CD4-positive, alpha-beta T cell treated with Interleukin-10 for 1 hour (primary cell): ENCODE measurements at regions not wholly inside any gene's neighbourhood (a gene's known extent, or its start where the extent isn't known, plus 50 kb on each side); places are given as distances from the start of the nearest gene placed in this dataset.

Experiments
- DNase-seq: peaks from one replicate; pipeline ENCODE4 v3.0.0-alpha.2; 2020

DNA sequence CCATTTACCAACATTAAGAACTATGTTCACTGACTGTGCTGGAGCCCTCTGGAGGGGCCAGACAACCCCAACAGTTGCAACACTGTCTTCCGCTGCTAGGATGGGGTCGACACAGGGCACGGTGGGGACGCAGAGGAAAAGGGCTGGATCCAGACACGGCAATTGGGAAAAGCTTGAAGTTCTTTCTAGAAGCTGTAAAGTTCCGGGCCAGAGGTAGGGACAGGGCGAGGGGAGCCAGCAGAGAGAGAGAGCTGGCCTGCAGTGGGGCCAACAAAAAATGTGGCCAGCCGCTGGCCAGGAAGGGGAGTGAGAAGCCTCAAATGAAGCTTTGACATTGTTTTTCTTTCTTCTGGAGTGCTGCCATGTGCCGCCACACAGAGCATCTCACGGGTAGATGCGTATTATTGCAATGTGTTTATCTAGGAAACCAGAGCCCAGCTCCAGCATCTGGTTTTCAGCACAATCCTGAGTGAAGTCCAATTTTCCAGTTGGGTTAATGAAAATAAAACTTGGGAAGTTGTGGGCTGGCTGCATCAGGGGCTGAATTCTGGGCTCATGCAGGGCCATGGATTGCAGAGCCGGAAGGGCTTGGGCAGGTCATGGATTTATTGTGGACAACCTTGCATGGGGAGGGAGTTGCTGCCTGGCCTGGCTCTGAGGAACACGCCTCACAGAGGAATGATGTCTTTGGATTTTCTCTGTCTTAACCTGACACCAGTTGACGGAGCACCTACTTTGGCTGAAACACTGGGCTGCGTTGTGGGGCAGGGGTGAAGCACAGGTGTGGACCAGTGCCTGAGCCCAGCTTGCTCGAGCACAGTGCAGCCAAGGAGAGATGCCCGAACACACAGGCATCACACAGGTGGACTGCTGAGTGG lies 67.6 kb upstream of the AMPD3 start:
- no peak for DNase-seq

DNA sequence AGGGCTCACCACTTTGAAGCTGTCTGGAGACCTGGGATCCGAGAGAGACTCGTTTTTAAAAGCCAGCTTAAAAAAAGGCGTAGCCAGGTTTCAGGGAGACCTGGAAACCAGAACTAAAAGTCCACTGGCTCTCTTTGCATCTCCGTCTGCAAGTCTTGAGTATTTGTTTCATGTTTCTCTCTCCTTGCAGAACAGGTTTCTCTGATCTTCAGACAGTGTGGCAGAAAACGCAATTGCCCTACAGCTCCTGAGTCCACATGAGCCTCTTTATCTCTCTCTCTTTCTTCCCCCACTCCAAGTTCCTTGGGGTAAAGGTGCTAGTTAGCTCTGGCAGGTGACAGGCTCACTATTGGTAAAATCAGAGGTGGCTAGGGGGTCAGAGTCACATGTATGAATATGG lies 67.0 kb upstream of the AMPD3 start:
- DNase-seq = no peak

GRCh38 chr11:10388574-10388973 lies 66.5 kb upstream of the AMPD3 start:
- no peak for DNase-seq

DNA sequence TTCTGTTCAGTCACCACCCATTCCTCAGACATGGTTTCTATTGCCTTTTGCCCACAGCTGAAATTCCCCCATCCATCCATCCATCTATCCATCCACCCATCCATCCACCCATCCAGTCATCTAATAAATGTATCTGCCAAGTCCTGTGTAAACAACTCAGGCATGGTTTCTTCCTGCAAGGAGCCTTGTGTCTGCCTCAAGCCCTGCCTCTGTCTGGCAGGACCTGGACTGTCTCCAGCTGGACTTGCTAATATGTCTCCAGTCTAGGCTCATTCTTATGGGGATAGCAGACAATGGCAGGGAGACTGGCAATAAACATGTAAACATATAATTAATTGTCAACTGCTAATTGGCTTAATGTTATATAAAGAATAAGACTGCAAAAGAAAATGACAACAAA lies 64.7 kb upstream of the AMPD3 start:
- DNase-seq = no peak

DNA sequence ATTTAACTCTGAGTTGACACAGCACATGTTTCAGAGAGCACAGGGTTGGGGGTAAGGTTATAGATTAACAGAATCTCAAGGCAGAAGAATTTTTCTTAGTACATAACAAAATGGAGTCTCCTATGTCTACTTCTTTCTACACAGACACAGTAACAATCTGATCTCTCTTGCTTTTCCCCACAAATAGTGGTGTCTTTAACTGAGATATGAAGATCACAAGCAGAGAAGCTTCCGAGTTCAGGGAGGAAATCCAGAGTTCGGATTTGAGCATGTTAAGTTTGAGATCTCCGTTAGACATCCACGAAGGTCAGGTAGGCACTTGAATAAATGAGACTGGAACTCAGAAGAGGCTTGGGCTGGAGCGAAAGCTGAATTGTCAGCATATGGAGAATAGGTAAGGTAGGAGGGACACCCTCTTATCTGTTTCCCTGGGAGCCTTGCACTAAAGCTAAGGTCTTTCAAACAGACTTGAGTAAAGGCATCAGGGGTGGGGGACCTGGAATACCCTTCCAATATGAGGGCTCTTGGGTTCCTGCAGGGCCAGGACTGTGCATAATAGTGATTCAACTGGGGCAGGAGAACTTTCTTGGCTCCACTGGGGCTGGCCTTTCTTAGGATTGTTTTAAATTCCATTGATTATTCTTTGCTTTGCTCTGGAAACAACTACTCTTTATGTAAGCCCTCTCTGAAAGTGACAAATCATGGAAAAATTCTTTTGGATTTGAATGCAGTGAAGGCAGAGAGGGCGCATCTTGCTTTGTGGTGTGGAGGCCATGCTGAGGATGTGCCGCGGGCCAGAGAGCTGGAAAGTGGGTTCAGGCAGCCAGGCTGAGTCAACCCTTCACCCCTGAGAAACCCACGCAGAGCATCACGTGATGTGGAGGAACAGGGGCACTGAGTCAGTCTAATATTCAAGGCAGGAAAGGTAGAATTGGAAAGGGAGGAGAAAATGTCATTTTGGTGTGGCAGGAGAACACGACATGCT lies 62.7 kb upstream of the AMPD3 start:
- DNase-seq = no peak

DNA sequence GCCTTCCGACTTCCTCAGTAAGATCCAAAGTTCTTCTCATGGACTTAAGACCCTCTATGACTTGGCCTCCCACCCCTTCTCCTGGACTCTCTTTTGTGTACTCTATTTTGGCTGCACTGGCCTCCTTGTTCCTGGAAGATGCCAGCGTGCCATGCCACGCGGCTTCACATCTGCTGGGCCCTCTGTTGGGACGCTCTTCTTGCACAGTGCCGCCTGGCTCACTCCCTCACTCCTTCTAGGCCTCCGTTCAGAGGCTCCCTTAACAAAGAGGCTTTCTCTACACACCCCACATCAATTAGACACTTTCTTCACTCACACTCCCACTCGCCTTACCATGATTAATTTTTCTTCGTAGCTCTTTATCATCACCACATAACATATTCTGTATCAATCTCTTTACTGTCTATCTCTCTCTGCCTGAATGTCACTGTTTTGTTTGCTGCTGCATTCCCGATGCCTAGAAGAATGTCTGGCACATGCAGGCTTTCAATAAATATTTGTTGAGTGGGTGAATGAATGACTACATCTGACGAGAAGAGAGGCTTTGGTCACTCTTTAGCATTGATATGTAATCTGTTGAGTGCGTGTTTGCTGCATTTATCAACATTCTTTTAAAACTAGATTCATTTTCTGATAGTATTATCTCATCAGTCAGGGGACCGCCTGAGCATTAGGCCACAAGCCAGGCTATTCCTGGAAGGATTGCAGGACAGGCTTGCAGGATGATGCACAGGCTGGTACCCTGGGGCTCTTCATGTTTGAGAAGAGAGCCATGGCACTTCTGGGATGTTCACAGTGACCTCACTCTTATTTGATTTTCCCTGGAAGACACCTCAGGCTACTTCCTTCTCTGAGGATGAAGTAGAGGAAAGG lies 60.6 kb upstream of the AMPD3 start:
- no peak for DNase-seq

DNA sequence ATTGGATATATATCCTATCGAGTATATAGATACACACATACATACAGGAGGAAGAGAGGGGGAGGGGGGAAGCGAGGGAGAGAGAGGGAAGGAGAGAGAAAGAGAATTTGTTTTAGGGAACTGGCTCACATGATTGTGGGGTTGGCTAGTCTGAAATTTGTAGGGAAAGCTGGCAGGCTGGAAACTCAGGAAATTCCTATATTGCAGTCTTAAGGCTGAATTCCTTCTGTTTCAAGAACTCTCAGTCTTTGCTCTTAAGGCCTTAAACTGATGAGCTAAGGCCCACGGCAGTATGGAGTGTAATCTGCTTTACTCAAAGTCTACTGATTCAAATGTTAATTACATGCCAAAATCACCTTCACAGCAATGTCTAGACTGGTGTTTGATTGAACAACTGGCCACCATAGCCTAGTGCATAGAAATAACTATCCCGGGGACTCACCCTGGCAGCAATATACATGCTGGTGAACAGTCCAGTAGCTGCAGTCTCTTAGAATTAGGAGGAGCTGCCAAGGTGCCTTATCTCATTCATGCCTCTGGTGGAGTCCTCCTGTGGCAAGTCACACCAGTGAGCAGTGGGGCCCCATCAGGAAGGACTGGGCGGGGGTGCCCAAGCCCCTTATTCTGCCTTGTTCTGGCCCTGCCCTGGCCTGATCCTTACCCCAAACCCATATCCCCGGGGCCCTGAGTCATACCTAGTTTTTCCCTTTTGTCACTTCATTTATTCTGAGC lies 59.7 kb upstream of the AMPD3 start:
- DNase-seq = no peak

DNA sequence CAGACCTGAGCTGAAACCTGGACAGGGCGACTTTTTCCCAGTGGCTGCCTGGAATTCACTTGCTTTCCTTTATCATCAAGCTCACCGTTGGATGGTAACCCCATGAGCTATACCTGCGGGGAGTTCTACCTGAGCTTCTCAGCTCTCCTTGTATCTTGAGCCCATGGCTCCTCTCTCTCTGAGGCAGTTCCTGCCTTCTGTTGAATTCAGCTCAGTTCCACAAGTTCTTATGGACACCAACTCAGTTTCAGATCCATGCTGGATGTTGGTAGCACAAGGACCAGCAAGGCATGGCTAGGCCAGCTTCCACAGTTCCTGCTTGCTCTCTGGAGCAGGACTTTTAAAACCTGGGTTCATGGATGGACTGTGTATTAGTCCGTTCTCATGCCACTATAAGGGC lies 58.3 kb upstream of the AMPD3 start:
- no peak for DNase-seq

DNA sequence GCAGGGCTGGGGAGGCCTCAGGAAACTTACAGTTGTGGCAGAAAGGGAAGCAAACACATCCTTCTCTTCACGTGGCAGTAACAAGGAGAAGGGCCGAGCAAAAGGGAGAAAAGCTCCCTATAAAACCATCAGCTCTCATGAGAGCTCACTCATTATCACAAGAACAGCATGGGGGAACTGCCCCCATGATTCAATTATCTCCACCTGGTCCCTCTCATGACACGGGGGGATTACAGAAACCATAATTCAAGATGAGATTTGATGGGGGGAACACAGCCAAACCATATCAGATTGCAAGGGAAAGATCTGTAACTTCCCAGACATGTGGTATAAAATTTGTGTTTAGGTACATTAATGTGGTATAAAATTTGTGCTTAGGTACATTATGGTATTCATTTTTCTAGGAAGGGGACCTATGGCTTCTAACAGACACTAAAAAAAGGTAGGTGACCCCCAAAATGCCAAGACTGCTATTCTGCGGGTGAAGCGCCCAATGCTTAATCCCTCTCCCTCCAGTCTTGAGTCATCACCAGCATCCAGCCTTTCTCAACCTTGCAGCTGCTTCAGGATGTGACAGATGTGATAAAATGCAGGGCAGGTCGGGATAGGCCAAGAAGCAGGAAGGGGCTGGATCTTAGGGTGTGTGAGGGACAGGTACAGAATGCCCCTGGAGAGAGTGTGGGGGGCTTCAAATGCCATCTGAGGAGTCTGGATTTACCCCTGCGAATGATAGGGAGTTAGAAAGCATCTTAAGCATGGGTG lies 57.7 kb upstream of the AMPD3 start:
- DNase-seq = no peak

GRCh38 chr11:10398525-10398924 lies 56.5 kb upstream of the AMPD3 start:
- DNase-seq = no peak

GRCh38 chr11:10400856-10401255 lies 54.2 kb upstream of the AMPD3 start:
- DNase-seq = no peak

DNA sequence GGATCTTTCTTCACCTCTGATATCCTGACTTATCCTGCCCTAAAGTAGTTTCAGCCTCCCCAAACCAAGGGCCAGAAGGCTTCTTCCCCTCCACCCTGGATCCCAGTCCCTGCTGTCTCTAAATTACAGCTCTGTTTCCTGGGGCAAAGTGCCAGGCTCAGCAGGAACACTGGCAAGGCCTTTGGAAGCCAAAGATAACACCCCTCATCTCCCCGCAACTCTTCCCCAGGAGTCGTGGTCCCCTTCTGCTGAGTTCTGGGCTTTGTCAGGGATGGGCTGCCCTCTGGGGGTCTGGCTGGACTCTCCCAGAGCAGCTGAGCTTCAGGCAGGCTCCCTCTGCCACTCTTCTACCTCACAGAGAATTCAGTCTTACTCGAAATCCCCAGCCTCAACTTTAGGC lies 53.8 kb upstream of the AMPD3 start:
- DNase-seq = no peak

DNA sequence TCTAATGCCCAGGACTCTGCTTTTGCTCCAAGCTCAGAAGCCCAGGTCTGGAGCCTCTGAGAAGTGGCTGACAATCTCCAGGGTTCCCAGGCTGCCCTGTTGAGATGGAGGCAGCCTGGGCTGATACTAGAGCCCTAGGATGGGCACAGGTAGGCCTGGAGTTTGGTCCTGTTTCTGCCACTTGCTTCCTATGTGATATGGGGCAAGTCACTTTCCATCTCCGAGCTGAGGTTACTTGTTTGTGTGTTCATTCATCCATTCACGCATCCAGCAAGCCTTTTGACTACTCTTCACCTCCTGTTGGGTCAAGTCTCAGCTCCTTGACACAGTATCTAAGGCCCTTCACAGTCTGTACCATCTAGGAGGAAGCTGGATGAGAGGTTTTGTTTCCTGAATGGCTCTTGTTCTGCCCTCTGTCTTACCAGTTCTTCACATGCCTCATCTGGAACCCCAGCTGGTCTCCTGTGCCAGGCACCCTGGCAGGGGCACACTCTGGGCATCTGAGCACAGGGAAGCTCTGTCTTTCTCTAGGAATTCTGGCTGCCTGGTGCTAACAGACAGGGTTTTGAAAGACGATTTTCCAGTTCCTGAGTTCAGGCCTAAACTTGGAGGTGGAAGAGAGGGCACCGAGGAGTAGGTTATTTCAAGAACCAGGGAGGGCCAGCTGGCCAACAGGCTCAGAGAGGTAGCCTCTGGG lies 53.2 kb upstream of the AMPD3 start:
- DNase-seq = no peak
